Right lobe of liver (tissue), 6 donors: ENCODE measurements at regions not wholly inside any gene's neighbourhood (a gene's known extent, or its start where the extent isn't known, plus 50 kb on each side); places are given as distances from the start of the nearest gene placed in this dataset.

Experiments used
- ATAC-seq, 4 donors: fragments of 200-7000 bp; cut with Tn5 transposase; one replicate each; pipeline ENCODE4 v1.9.1; 2020; ENCODE audit warnings: mild to moderate bottlenecking in 4 of 4, moderate library complexity in 4 of 4
- DNase-seq, 3 donors: peaks; one replicate each; pipeline ENCODE4 v3.0.0-alpha.2; 2020
- H3K27ac ChIP-seq, 3 donors: fragments of 200-600 bp; one replicate each; pipeline ENCODE4 v1.8.0; 2022
- H3K27me3 ChIP-seq, 2 donors: fragments of 200-600 bp; one replicate each; pipeline ENCODE4 v1.8.0; 2022
- H3K36me3 ChIP-seq, 4 donors: fragments of 200-600 bp; sonication (generic) in 1 of 4; one replicate each; pipeline versions ENCODE4 v1.5.1 to v1.8.0; 2017 to 2022; ENCODE audit warnings: control low read depth in 1 of 4
- H3K4me1 ChIP-seq, 4 donors: fragments of 200-600 bp; sonication (generic) in 1 of 4; one replicate each; pipeline versions ENCODE4 v1.5.1 to v1.8.0; 2017 to 2022; ENCODE audit warnings: control low read depth in 1 of 4
- H3K4me3 ChIP-seq, 3 donors: fragments of 200-600 bp; one replicate each; pipeline ENCODE4 v1.8.0; 2022
- H3K9me3 ChIP-seq, 4 donors: fragments of 200-600 bp; sonication (generic) in 1 of 4; one replicate each; pipeline versions ENCODE4 v1.5.1 to v1.8.0; 2017 to 2022; ENCODE audit warnings: control low read depth in 1 of 4
- POLR2A ChIP-seq: fragments of 450-650 bp; IDR thresholded peaks from one replicate; pipeline ENCODE4 v1.6.1; 2017; ENCODE audit warnings: antibody characterized with exemption, mild to moderate bottlenecking
- WGBS: methylation state at CpG from one replicate; pipeline ENCODE4 v1.1.6; 2018; ENCODE audit warnings: low coverage, low lambda C conversion rate; ENCODE audit not compliant: insufficient coverage; ENCODE audit errors: missing lambda C conversion rate; 5-methylcytosine and 5-hydroxymethylcytosine counted together
- intact Hi-C, 2 donors: fragments of 100-400 bp; cut with DNase I; formaldehyde crosslinking; loops; one replicate each; pipeline versions ENCODE4 v1.11.2 to v1.14.1; 2022
- TF ChIP-seq, protein P1 (sequence below), 4 donors: fragments of 200-600 bp in 3 of 4; fragments of 450-650 bp in 1 of 4; IDR thresholded peaks; one replicate each; pipeline versions ENCODE4 v1.5.1 to v1.8.0; 2016 to 2022; ENCODE audit warnings: antibody characterized with exemption in 4 of 4, mild to moderate bottlenecking in 2 of 4
- donor health status: DM: no; HTN: yes; CAD: no.
- donor health status: DM: no; HTN: no; CAD: no.
- donor health status: DM: no; HTN: no; CAD: no.
- donor health status: DM: no; HTN: yes; CAD: no.
- donor health status: DM: no; HTN: yes; CAD: no.

DNA sequence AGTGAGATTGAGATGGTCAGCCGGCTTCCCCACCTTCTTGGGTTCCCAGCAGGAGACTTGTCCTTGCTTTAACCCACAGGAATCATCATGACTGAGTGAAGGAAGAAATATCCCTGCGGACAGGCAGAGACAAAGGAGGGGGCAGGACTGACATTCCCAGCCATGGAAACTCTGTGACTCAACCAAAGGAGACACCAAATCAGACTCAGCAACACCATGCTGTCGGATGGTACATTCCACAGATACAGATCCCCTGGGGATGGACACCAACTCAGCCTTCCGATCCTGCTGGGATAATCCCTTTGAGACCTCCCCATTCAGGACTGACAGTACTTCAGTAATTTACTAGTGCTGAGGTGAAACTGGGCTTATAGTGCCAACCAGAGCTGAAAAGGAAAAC, 518.3 kb downstream of the XIRP2 start:
- Histone ChIP-seq H3K4me1 (no peaks in the 10 kb centered on the region), H3K27ac (no peak overlapping the region), H3K36me3 (no peaks in the 10 kb centered on the region), H3K9me3 (no peaks in the 10 kb centered on the region), H3K4me3 (no peak overlapping the region), H3K27me3 (no peaks in the 10 kb centered on the region)
- no peak for TF ChIP-seq POLR2A
- TF ChIP-seq, protein P1, sequence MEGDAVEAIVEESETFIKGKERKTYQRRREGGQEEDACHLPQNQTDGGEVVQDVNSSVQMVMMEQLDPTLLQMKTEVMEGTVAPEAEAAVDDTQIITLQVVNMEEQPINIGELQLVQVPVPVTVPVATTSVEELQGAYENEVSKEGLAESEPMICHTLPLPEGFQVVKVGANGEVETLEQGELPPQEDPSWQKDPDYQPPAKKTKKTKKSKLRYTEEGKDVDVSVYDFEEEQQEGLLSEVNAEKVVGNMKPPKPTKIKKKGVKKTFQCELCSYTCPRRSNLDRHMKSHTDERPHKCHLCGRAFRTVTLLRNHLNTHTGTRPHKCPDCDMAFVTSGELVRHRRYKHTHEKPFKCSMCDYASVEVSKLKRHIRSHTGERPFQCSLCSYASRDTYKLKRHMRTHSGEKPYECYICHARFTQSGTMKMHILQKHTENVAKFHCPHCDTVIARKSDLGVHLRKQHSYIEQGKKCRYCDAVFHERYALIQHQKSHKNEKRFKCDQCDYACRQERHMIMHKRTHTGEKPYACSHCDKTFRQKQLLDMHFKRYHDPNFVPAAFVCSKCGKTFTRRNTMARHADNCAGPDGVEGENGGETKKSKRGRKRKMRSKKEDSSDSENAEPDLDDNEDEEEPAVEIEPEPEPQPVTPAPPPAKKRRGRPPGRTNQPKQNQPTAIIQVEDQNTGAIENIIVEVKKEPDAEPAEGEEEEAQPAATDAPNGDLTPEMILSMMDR (IDR thresholded peaks at IDR 0.05), result no peak
- 35% methylated on average over 3 of the region's 4 CpGs for WGBS
- ATAC-seq, result no peak
- DNase-seq, result no peak
- intact Hi-C loops, result no loop called here

DNA sequence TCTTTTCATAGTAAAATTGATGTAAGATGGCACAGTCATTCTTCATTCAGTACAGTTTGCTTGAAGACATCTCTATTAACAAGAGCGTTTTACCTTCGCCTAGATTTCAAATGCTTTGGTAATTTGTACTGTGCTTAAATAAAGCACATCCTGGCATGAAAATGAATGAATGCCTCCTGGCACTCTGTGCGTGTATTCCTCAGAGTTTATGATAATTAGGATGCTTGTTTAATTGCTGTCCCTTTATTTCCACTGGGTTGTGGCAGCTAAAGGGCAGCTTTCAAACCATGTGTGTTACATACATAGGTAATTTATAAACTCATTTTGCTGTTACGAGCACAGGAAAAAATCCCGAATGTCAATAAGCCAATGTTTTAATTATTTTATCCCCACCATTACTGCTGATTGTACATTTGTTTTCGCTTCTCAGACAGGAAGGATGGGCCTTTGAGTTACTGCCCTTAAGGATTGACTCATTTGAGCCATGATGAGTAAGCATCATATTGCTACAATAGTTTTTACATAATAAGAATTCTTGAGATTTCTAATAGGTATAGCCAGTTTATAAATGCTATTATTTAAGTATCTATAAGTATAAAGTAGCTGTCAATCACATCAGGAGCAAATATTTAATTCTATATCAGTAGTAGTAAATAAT, 516.5 kb downstream of the XIRP2 start:
- no peak for ATAC-seq
- DNase-seq, result no peak
- Histone ChIP-seq H3K9me3 (no peaks in the 10 kb centered on the region), H3K4me3 (no peak overlapping the region), H3K4me1 (no peaks in the 10 kb centered on the region), H3K36me3 (no peaks in the 10 kb centered on the region), H3K27ac (no peak overlapping the region), H3K27me3 (no peaks in the 10 kb centered on the region)
- no peak for TF ChIP-seq POLR2A
- TF ChIP-seq, protein P1 (IDR thresholded peaks at IDR 0.05), result no peak
- WGBS, result 77% methylated on average over 6 of the region's 6 CpGs
- intact Hi-C loops, result no loop called here

DNA sequence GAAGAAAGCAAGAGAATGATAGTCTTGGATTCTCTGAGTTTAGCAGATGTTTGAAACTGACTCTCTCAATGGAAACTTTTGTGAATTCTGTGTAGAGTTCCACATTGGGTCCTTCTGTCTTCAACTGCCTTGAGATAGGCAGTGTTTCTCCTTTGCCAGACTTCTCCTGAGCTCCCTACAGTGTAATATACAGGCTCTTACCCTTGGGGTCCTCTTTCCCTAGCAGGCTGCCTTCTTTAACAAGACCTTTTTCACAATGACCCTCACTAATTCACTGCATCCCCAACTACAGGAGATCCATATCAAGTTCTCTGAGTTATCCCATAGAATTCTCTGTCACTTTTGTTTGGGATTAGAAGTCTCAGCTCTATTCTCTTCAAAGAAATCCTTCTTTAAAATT, 513.0 kb downstream of the XIRP2 start:
- Histone ChIP-seq H3K4me3 (no peak overlapping the region), H3K9me3 (no peaks in the 10 kb centered on the region), H3K27me3 (no peaks in the 10 kb centered on the region), H3K36me3 (no peaks in the 10 kb centered on the region), H3K27ac (no peak overlapping the region), H3K4me1 (no peaks in the 10 kb centered on the region)
- intact Hi-C loops, result no loop called here
- ATAC-seq (no peak), DNase-seq (no peak)
- TF ChIP-seq, protein P1 (IDR thresholded peaks at IDR 0.05), result no peak

DNA sequence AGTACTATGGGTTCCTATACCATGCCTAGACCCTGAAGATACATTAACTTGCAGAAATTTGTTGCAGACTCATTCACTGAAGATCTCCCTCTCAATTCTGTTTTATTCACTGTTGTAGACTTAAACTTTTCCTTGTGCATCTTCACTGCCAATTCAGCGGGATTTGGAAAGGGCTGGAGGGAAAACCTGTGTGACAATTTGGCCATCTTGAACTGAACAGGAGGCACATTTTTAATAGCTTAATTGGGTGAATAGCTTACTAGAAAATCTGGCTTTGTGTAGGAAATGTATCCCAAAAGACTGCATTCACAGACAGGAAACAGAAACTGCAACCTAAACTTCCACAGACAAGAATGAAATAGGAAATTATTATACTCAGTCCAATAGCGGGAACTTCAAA, 512.3 kb downstream of the XIRP2 start:
- no peak for TF ChIP-seq POLR2A
- TF ChIP-seq, protein P1 (IDR thresholded peaks at IDR 0.05), result no peak
- 48% methylated on average over 2 of the region's 2 CpGs for WGBS
- no peak for ATAC-seq
- H3K36me3 ChIP-seq, result no peaks in the 10 kb centered on the region
- no peak overlapping the region for H3K27ac ChIP-seq
- no peaks in the 10 kb centered on the region for H3K27me3 ChIP-seq
- H3K4me3 ChIP-seq, result no peak overlapping the region
- intact Hi-C loops, result no loop called here
- no peaks in the 10 kb centered on the region for H3K4me1 ChIP-seq
- no peak for DNase-seq
- no peaks in the 10 kb centered on the region for H3K9me3 ChIP-seq

DNA sequence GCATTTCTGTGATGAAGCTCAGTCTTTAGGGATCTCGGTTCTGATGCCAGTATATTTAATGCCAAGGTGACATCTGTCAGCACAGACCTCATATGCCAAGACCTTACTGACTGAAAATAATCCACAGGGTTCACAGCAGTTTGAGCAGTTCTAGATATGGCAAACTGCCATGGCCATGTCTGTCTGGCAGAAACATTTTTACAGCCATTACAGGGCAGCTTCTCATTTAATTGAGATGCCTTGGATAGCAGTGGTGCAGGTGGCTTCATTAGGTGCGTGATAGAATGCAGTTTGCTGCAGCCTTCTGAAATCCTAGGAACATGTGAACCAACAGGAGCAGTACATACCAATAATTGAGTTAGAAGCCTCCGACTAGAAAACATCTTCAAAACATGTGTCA, 510.6 kb downstream of the XIRP2 start:
- ATAC-seq (no peak), DNase-seq (no peak)
- TF ChIP-seq, protein P1 (IDR thresholded peaks at IDR 0.05), result no peak
- TF ChIP-seq POLR2A, result no peak
- Histone ChIP-seq H3K36me3 (no peaks in the 10 kb centered on the region), H3K9me3 (no peaks in the 10 kb centered on the region), H3K27ac (no peak overlapping the region), H3K4me3 (no peak overlapping the region), H3K27me3 (no peaks in the 10 kb centered on the region), H3K4me1 (no peaks in the 10 kb centered on the region)
- WGBS, result 40% methylated on average over 2 of the region's 3 CpGs
- intact Hi-C loops, result no loop called here
